K562 (cell line): ENCODE measurements at regions not wholly inside any gene's neighbourhood (a gene's known extent, or its start where the extent isn't known, plus 50 kb on each side); places are given as distances from the start of the nearest gene placed in this dataset.

Experiments used
- ATAC-seq: fragments of 200-7000 bp; cut with Tn5 transposase; 3 replicates; pipeline ENCODE4 v1.9.1; 2020; ENCODE audit warnings: moderate library complexity
- BruUV-seq: library from RNA; stranded (reverse); fragments of 400-500 nt; replicated peaks from 2 replicates; lab custom pipeline; 2021; lab: Mats Ljungman, UMichigan
- CTCF ChIA-PET: fragments of 300-600 bp; formaldehyde crosslinking; extraction: SDS; loops from one replicate; lab custom pipeline; 2021; ENCODE audit warnings: low intra/inter-chr PET ratio; lab: Yijun Ruan, JAX
- POLR2A ChIA-PET: fragments of 300-600, 350-650 bp; sonication (Branson Sonifier 250); formaldehyde crosslinking; extraction: SDS; loops from one replicate; lab custom pipeline; 2021; ENCODE audit warnings: antibody characterized with exemption, inconsistent platforms; lab: Yijun Ruan, JAX
- DNase-seq, 4 experiments: peaks; one replicate each; pipeline versions ENCODE4 v3.0.0 to v3.0.0-alpha.2; 2011 to 2018; ENCODE audit warnings: low spot score in 3 of 4, mixed read lengths in 3 of 4; ENCODE audit errors: extremely low read depth in 1 of 4
- FAIRE-seq: peaks from 2 replicates; lab custom pipeline; 2011; peaks lifted over from hg19 to GRCh38; lab: Jason Lieb, UNC
- H2AFZ ChIP-seq: 2 replicates; pipeline ENCODE4 v1.6.0; 2011; ENCODE audit warnings: low read depth, low read length, control low read depth, inconsistent platforms
- H3K27ac ChIP-seq: fragments of 200-600 bp; 3 replicates; pipeline ENCODE4 v1.8.0; 2011; ENCODE audit warnings: low read depth, mild to moderate bottlenecking, control low read depth, inconsistent platforms, low read length, moderate library complexity, mixed read lengths; ENCODE audit errors: extremely low read depth
- H3K27me3 ChIP-seq, 2 experiments: fragments of 300-600 bp in 1 of 2; 2 replicates in 1 of 2; 3 replicates in 1 of 2; pipeline versions ENCODE4 v1.6.0 to v1.8.0; 2011; ENCODE audit warnings: inconsistent platforms in 2 of 2, low read length in 2 of 2, mild to moderate bottlenecking in 1 of 2, mixed read lengths in 1 of 2, moderate library complexity in 1 of 2; ENCODE audit not compliant: control insufficient read depth in 2 of 2, insufficient read depth in 2 of 2
- H3K36me3 ChIP-seq: fragments of 300-600 bp; 3 replicates; pipeline ENCODE4 v1.8.0; 2011; ENCODE audit warnings: mild to moderate bottlenecking, low read length, inconsistent platforms; ENCODE audit not compliant: control insufficient read depth, insufficient read depth
- H3K4me1 ChIP-seq, 2 experiments: fragments of 200-600 bp in 1 of 2; replicated peaks in 1 of 2; 2 replicates in 1 of 2; 3 replicates in 1 of 2; pipeline versions ENCODE4 v1.5.1 to v1.8.0; 2011; ENCODE audit warnings: inconsistent platforms in 2 of 2, low read length in 2 of 2, mild to moderate bottlenecking in 1 of 2, mixed read lengths in 1 of 2, moderate library complexity in 1 of 2; ENCODE audit not compliant: control insufficient read depth in 2 of 2, insufficient read depth in 2 of 2
- H3K4me2 ChIP-seq: 2 replicates; pipeline ENCODE4 v1.6.1; 2011; ENCODE audit warnings: low read length, control low read depth, inconsistent platforms, mixed read lengths; ENCODE audit not compliant: insufficient read depth
- H3K4me3 ChIP-seq: fragments of 200-600 bp; sonication (generic), shearing (Covaris generic); 2 replicates; pipeline ENCODE4 v1.5.1; 2016; ENCODE audit warnings: control low read depth, inconsistent platforms
- H3K79me2 ChIP-seq: fragments of 200-600 bp; 3 replicates; pipeline ENCODE4 v1.8.0; 2011; ENCODE audit warnings: low read length, inconsistent platforms; ENCODE audit not compliant: control insufficient read depth, insufficient read depth
- H3K9ac ChIP-seq, 2 experiments: 2 replicates each; pipeline versions ENCODE4 v1.6.0 to v1.6.1; 2011; ENCODE audit warnings: low read depth in 2 of 2, low read length in 2 of 2, control low read depth in 1 of 2, inconsistent platforms in 1 of 2, mild to moderate bottlenecking in 1 of 2, mixed read lengths in 1 of 2; ENCODE audit not compliant: insufficient read depth in 1 of 2
- H3K9me1 ChIP-seq: one replicate; pipeline ENCODE4 v1.6.0; 2011; ENCODE audit warnings: inconsistent platforms, mild to moderate bottlenecking, low read length, moderate library complexity; ENCODE audit not compliant: control insufficient read depth, insufficient read depth
- H3K9me3 ChIP-seq: replicated peaks from 2 replicates; pipeline ENCODE4 v1.5.1; 2011; ENCODE audit warnings: low read depth, low read length, inconsistent platforms; ENCODE audit not compliant: control insufficient read depth, insufficient read depth
- H4K20me1 ChIP-seq: replicated peaks from 2 replicates; pipeline ENCODE4 v1.6.1; 2011; ENCODE audit warnings: low read length, inconsistent platforms, mixed read lengths; ENCODE audit not compliant: control insufficient read depth, insufficient read depth
- BMI1 ChIP-seq: fragments of 150-350 bp; IDR thresholded peaks from 2 replicates; pipeline ENCODE4 v1.6.1; 2014; ENCODE audit warnings: low read length
- C11orf30 ChIP-seq: fragments of 450-650 bp; IDR thresholded peaks from 2 replicates; pipeline ENCODE4 v1.6.1; 2016; ENCODE audit warnings: low read depth, mild to moderate bottlenecking
- FOXJ2 ChIP-seq: fragments of 200-800 bp; sonication (Bioruptor generic); IDR thresholded peaks from 2 replicates; pipeline ENCODE4 v1.6.1; 2016; ENCODE audit warnings: missing genetic modification characterization, missing compliant biosample characterization
- MTA1 ChIP-seq: fragments of 450-650 bp; IDR thresholded peaks from 2 replicates; pipeline ENCODE4 v1.6.1; 2017; ENCODE audit warnings: borderline replicate concordance
- NR4A1 ChIP-seq, 2 experiments: fragments of 250-450 bp in 1 of 2; fragments of 450-650 bp in 1 of 2; sonication (Bioruptor Pico) in 1 of 2; IDR thresholded peaks; 2 replicates each; pipeline versions ENCODE4 v1.4.0 to v1.6.1; 2016 to 2020; ENCODE audit warnings: mild to moderate bottlenecking in 2 of 2, missing compliant biosample characterization in 1 of 2, missing genetic modification characterization in 1 of 2, moderate library complexity in 1 of 2
- RHOXF2B ChIP-seq: fragments of 250-450 bp; sonication (Bioruptor Pico); conservative IDR thresholded peaks from 2 replicates; pipeline ENCODE4 v1.5.1; 2021
- ZNF263 ChIP-seq: sonication (generic); formaldehyde crosslinking; IDR thresholded peaks from 2 replicates; pipeline ENCODE4 v1.8.0; 2022; ENCODE audit warnings: mild to moderate bottlenecking, missing genetic modification reagents, borderline replicate concordance
- WGBS: fragments of 100-300 bp; shearing (Covaris generic); methylation state at CpG from one replicate; pipeline ENCODE4 v1.1.6; 2016; ENCODE audit warnings: low coverage, mixed read lengths; ENCODE audit not compliant: insufficient coverage; ENCODE audit errors: missing lambda C conversion rate; 5-methylcytosine and 5-hydroxymethylcytosine counted together
- in situ Hi-C: fragments of 300-500 bp; cut with MboI; formaldehyde crosslinking; loops from 4 replicates; pipeline ENCODE4 v1.15.0; 2018; ENCODE audit warnings: inconsistent platforms, mixed read lengths
- intact Hi-C: fragments of 100-400 bp; cut with micrococcal nuclease; formaldehyde crosslinking; loops from 2 replicates; pipeline ENCODE4 v1.14.2; 2022

GRCh38 chr18:78240101-78240500 is 739.5 kb upstream of the SALL3 start:
- TF ChIP-seq C11orf30: no peak
- TF ChIP-seq ZNF263 (CRISPR knock-in tag): no peak
- TF ChIP-seq RHOXF2B: no peak
- TF ChIP-seq MTA1: no peak
- TF ChIP-seq NR4A1 (CRISPR knock-in tag; IDR thresholded peaks at IDR 0.05): no peak
- TF ChIP-seq NR4A1 (tag; IDR thresholded peaks at IDR 0.05): no peak
- no peak overlapping the region for H3K9ac ChIP-seq
- ATAC-seq (no peak), FAIRE-seq (no peak), DNase-seq (no peak)
- H3K9me3 ChIP-seq: no peaks in the 10 kb centered on the region
- H3K79me2 ChIP-seq: no peaks in the 10 kb centered on the region
- no peaks in the 10 kb centered on the region for H3K9me1 ChIP-seq
- ChIA-PET CTCF (no interaction called here), POLR2A (no interaction called here)
- intact Hi-C loops (no loop called here), in situ Hi-C loops (no loop called here)
- no TSS peak for BruUV-seq
- no peaks in the 10 kb centered on the region for H4K20me1 ChIP-seq
- H2AFZ ChIP-seq: no peak overlapping the region
- no peak overlapping the region for H3K27ac ChIP-seq
- H3K27me3 ChIP-seq: no peaks in the 10 kb centered on the region; a peak in 2 of 5 replicates
- WGBS: 0% methylated on average over 8 of the region's 13 CpGs
- H3K4me1 ChIP-seq: no peaks in the 10 kb centered on the region
- H3K4me3 ChIP-seq: no peak overlapping the region
- H3K36me3 ChIP-seq: no peaks in the 10 kb centered on the region; the same call in 2 of the 3 replicates
- H3K4me2 ChIP-seq: no peak overlapping the region

- Histone ChIP-seq H3K79me2 (no peaks in the 10 kb centered on the region), H3K27ac (no peak overlapping the region), H2AFZ (no peak overlapping the region), H3K9me3 (no peaks in the 10 kb centered on the region), H3K27me3 (peaks cover 0 to 5% of the 10 kb centered on the region in 2 experiments; a peak in 2 of 5 replicates), H3K9ac (no peak overlapping the region), H3K4me2 (no peak overlapping the region), H3K4me1 (no peaks in the 10 kb centered on the region), H4K20me1 (no peaks in the 10 kb centered on the region), H3K9me1 (no peaks in the 10 kb centered on the region), H3K4me3 (no peak overlapping the region)
- 4% methylated on average over 11 of the region's 16 CpGs for WGBS
- ChIA-PET CTCF (no interaction called here), POLR2A (no interaction called here)
- ATAC-seq (no peak), DNase-seq (no peak)
- in situ Hi-C loops: no loop called here
- no TSS peak for BruUV-seq
- TF ChIP-seq FOXJ2 (tag) (no peak), BMI1 (no peak)
- TF ChIP-seq, all 486 proteins: peak for 0
- intact Hi-C loops: no loop called here
- H3K36me3 ChIP-seq: no peaks in the 10 kb centered on the region; the same call in 2 of the 3 replicates
- FAIRE-seq: no peak
Measured at GRCh38 chr18:78240627-78241252, 738.9 kb upstream of the SALL3 start.
